GM20000 (cell line): ENCODE measurements at regions not wholly inside any gene's neighbourhood (a gene's known extent, or its start where the extent isn't known, plus 50 kb on each side); places are given as distances from the start of the nearest gene placed in this dataset.

Experiments
- DNase-seq: peaks from one replicate; pipeline ENCODE4 v3.0.0; 2012; ENCODE audit warnings: low spot score
- CTCF ChIP-seq: IDR thresholded peaks from 2 replicates; pipeline ENCODE4 v1.5.1; 2012; ENCODE audit warnings: mild to moderate bottlenecking, control low read depth; ENCODE audit errors: extremely low read depth, missing control alignments

- no peak for DNase-seq
- TF ChIP-seq CTCF: no peak
Observed at GRCh38 chr3:187827723-187828122, 82.5 kb upstream of the BCL6 start.

- no peak for TF ChIP-seq CTCF
- peak; percentile 28 for DNase-seq
Observed at GRCh38 chr3:187828579-187829452, 83.5 kb upstream of the BCL6 start.

DNA sequence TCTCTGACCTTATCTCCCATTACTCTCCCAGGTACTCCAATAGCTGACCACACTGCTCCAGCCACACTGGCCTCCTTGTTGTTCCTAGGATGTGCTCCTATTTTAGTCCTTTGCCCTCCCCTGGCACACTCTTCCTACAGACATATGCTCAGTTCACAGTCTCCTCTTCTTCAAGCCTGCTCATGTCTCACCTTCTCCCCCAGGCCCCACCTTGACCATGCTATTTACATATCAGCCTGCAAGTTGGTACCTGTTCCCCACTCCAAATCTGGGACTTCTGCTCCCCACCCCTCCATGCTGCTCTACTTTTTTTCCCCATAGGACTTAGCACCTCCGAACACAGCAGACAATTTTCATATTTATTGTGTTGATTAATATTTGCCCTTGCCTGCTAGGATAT is 84.9 kb upstream of the BCL6 start:
- no peak for DNase-seq
- TF ChIP-seq CTCF: no peak

- no peak for DNase-seq
- no peak for TF ChIP-seq CTCF
Observed at GRCh38 chr3:187831125-187832051, 86.1 kb upstream of the BCL6 start.

DNA sequence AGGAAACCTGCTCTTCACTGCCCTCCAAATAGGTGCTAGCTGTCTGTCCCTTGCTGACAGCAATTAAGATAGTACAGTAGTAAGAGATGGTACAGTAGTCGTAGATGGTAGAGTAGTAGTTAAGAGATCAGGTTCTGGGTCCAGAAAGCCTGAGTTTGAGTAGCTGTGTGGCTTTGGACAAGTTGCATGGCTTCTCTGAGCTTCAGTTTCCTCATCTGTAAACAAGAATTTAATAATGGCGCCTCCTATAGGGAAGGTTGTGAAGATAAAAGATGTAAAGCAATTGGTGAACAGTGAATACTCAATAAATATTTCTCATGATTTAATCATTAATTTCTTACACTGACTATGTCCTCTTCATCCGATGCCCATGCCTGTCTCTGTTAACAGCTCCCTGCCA is 86.9 kb upstream of the BCL6 start:
- DNase-seq: no peak
- TF ChIP-seq CTCF: no peak

DNA sequence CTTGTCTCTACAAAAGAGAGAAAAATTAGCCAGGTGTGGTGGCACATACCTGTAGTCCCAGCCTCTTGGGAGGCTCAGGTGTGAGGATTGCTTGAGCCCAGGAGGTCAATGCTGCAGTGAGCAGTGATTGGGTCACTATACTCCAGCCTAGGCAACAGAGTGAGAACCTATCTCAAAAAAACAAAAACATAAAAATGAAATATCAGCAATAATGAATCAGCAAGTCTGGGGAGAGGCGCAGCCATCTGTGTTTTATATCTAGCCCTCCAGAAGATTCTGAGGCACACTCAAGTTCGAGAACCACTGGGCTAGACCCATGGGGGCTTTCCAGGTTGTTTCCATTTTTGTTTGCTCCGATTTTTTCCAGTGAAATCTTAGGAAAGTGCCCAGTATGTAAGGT is 88.1 kb upstream of the BCL6 start:
- no peak for DNase-seq
- TF ChIP-seq CTCF: no peak
